Osteocyte (in vitro differentiated cells): ENCODE measurements at regions not wholly inside any gene's neighbourhood (a gene's known extent, or its start where the extent isn't known, plus 50 kb on each side); places are given as distances from the start of the nearest gene placed in this dataset.

Experiments
- DNase-seq: peaks from one replicate; pipeline ENCODE4 v3.0.0; 2021; ENCODE audit warnings: mixed read lengths; ENCODE audit not compliant: unreplicated experiment; ENCODE audit errors: extremely low spot score
- H3K27ac Mint-ChIP-seq: one replicate; pipeline ENCODE4 v1.8.0; 2021; ENCODE audit warnings: mild to moderate bottlenecking, mixed read lengths; ENCODE audit not compliant: unreplicated experiment
- H3K27me3 Mint-ChIP-seq: one replicate; pipeline ENCODE4 v1.8.0; 2021; ENCODE audit warnings: mixed read lengths; ENCODE audit not compliant: unreplicated experiment
- H3K36me3 Mint-ChIP-seq: one replicate; pipeline ENCODE4 v1.8.0; 2021; ENCODE audit warnings: mixed read lengths; ENCODE audit not compliant: unreplicated experiment
- H3K4me1 Mint-ChIP-seq: one replicate; pipeline ENCODE4 v1.8.0; 2021; ENCODE audit warnings: mixed read lengths; ENCODE audit not compliant: unreplicated experiment
- H3K4me3 Mint-ChIP-seq: one replicate; pipeline ENCODE4 v1.8.0; 2021; ENCODE audit warnings: mild to moderate bottlenecking, moderate library complexity, mixed read lengths; ENCODE audit not compliant: unreplicated experiment
- H3K9me3 Mint-ChIP-seq: one replicate; pipeline ENCODE4 v1.8.0; 2021; ENCODE audit warnings: mixed read lengths; ENCODE audit not compliant: unreplicated experiment
- TF ChIP-seq, protein P1 (sequence below): fragments of 200-600 bp; sonication (generic); IDR thresholded peaks from 2 replicates; pipeline ENCODE4 v1.5.0; 2021; ENCODE audit warnings: antibody characterized with exemption, mild to moderate bottlenecking, moderate library complexity

DNA sequence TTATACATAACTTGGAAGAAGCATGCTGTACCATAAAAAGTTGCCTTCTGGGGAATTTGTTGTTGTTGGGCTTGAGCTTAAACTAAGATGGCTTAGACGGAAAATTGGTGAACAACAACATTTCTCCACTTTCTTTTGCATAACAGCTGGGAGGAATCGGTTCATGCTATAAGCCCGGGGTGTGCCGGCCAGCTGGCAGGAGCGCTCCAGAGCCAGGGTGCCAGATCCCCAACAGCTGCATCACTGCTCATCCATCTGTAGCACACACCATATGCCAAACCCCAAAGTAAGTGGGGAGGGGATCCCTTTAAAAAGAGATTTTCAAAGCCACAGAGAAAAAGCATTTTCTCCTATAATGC, 419.5 kb upstream of the ARGLU1 start:
- TF ChIP-seq, protein P1, sequence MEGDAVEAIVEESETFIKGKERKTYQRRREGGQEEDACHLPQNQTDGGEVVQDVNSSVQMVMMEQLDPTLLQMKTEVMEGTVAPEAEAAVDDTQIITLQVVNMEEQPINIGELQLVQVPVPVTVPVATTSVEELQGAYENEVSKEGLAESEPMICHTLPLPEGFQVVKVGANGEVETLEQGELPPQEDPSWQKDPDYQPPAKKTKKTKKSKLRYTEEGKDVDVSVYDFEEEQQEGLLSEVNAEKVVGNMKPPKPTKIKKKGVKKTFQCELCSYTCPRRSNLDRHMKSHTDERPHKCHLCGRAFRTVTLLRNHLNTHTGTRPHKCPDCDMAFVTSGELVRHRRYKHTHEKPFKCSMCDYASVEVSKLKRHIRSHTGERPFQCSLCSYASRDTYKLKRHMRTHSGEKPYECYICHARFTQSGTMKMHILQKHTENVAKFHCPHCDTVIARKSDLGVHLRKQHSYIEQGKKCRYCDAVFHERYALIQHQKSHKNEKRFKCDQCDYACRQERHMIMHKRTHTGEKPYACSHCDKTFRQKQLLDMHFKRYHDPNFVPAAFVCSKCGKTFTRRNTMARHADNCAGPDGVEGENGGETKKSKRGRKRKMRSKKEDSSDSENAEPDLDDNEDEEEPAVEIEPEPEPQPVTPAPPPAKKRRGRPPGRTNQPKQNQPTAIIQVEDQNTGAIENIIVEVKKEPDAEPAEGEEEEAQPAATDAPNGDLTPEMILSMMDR = no peak
- Mint-ChIP-seq H3K4me3 (no peak overlapping the region), H3K9me3 (no peaks in the 10 kb centered on the region), H3K4me1 (peaks cover 11% of the 10 kb centered on the region), H3K36me3 (no peaks in the 10 kb centered on the region), H3K27ac (no peak overlapping the region), H3K27me3 (peaks cover 8% of the 10 kb centered on the region)
- no peak for DNase-seq

DNA sequence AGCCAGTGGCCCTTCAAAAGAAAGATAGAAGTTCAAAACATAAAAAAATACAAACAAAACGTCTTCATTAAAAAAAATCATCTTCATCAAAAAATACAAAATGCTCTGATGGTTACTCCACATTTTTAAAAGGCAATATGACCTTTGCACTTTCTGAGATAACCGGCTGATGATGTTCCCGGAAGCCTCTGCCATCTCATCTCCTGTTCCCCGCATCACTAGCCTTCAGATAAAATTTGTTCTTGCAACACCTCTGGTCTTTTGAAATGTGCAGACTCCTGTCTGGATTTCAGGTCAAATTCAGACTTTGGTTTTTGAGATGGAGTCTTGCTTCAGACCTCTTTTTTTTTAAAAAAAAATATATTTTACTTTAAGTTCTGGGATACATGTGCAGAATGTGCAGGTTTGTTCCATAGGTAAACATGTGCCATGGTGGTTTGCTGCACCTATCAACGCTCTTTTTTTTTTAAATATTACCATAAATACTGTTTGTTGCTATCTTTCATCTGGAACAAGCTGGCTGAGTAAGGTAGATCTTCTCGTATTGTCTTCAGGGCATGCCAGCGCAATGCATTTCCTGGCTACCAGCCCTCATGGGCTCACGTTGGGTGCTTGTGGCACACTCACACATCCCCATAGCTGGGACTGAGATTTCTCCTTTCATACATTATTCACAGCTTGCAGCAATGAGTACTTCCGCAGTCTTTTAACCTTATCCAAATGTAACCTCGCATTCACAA, 418.9 kb upstream of the ARGLU1 start:
- no peak overlapping the region for H3K27ac Mint-ChIP-seq
- no peak overlapping the region for H3K4me3 Mint-ChIP-seq
- H3K9me3 Mint-ChIP-seq = no peaks in the 10 kb centered on the region
- TF ChIP-seq, protein P1 = no peak
- no peaks in the 10 kb centered on the region for H3K36me3 Mint-ChIP-seq
- H3K4me1 Mint-ChIP-seq = peaks cover 11% of the 10 kb centered on the region
- H3K27me3 Mint-ChIP-seq = peaks cover 8% of the 10 kb centered on the region
- DNase-seq = no peak

DNA sequence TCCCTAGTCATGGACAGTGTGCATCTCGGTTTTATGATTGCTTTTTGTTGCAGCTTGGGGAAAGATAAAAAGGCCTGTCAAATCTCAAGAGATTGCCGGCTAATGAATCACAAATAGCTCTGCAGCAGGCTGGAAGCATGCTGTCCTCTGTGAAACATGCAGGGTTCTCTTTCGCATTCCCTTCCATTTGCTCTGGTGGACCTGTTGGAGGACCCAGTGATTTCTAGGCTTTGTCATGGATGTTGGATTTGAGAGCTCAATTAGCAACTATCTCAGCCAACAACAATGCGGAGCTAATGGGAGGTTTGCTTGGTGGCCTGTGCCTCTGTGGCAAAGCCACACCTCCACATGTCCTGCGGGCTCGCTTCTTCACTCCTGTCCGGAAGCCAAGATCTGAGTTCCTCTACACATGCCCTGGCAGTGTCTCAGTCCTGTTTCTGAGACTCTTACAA, 418.1 kb upstream of the ARGLU1 start:
- TF ChIP-seq, protein P1 = no peak
- Mint-ChIP-seq H3K9me3 (no peaks in the 10 kb centered on the region), H3K27ac (no peak overlapping the region), H3K36me3 (no peaks in the 10 kb centered on the region), H3K4me1 (peaks cover 11% of the 10 kb centered on the region), H3K27me3 (peaks cover 8% of the 10 kb centered on the region), H3K4me3 (no peak overlapping the region)
- no peak for DNase-seq

DNA sequence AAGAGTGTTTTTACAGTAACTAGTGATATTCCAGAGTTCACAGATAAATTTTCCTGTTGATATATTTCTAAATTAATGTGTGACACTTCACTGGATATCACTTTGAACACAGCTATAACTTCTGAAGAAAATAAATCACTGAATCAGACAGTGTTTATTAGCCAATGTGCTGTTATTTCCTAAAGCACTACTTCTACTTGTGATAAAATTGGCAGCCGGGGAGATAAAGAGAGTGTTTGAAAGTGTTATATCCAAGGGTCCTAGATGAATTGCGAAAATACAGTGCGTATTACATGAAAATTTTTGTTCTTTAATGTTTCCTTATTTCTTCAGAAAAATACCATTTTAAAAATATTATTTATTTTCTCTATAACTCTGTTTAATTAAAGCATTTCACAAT, 417.5 kb upstream of the ARGLU1 start:
- H3K36me3 Mint-ChIP-seq = no peaks in the 10 kb centered on the region
- H3K27me3 Mint-ChIP-seq = peaks cover 8% of the 10 kb centered on the region
- H3K27ac Mint-ChIP-seq = no peak overlapping the region
- H3K4me1 Mint-ChIP-seq = peaks cover 11% of the 10 kb centered on the region
- DNase-seq = no peak
- no peaks in the 10 kb centered on the region for H3K9me3 Mint-ChIP-seq
- H3K4me3 Mint-ChIP-seq = no peak overlapping the region
- TF ChIP-seq, protein P1 = no peak

DNA sequence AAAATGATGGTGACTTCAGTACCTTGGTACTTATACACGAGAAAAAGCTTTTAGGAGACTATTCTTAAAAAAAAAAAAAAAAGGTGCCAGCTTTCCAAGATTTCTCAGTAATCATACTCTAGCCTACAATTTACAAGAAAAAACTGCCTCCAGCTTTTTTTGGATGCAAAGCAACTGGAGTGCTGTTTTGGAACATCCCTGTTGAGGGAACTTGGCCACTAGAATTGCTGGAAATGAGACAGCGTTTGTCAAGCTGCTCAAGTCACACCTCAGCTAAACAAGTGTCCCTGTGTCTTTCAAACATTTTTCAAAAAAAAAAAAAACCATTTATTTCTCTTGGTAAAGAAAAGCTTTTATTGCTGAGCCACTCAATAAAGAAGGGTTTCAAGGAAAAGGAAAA, 413.1 kb upstream of the ARGLU1 start:
- no peak overlapping the region for H3K4me3 Mint-ChIP-seq
- H3K36me3 Mint-ChIP-seq = no peaks in the 10 kb centered on the region
- H3K27me3 Mint-ChIP-seq = peaks cover 11% of the 10 kb centered on the region
- H3K4me1 Mint-ChIP-seq = no peaks in the 10 kb centered on the region
- H3K9me3 Mint-ChIP-seq = no peaks in the 10 kb centered on the region
- H3K27ac Mint-ChIP-seq = no peak overlapping the region
- TF ChIP-seq, protein P1 = no peak
- no peak for DNase-seq
